Caco-2 (cell line): ENCODE measurements at regions not wholly inside any gene's neighbourhood (a gene's known extent, or its start where the extent isn't known, plus 50 kb on each side); places are given as distances from the start of the nearest gene placed in this dataset.
"Not testable (repeated sequence)": the region's sequence is repeated elsewhere in the genome, so short reads cannot be mapped to it uniquely, and the experiment has no call there.

Experiments
- BruUV-seq: library from RNA; stranded (reverse); fragments of 400-500 nt; replicated peaks from 2 replicates; lab custom pipeline; 2021; lab: Mats Ljungman, UMichigan
- CTCF ChIA-PET: fragments of 300-600 bp; sonication (Branson Sonifier 250); formaldehyde crosslinking; loops from one replicate; lab custom pipeline; 2022; ENCODE audit warnings: antibody characterized with exemption; lab: Charles Lee
- POLR2A ChIA-PET: fragments of 300-600 bp; sonication (Branson Sonifier 250); formaldehyde crosslinking; loops from one replicate; lab custom pipeline; 2022; ENCODE audit warnings: antibody characterized with exemption; lab: Charles Lee
- DNase-seq, 2 experiments: peaks; one replicate each; pipeline versions ENCODE4 v3.0.0 to v3.0.0-alpha.2; 2020 to 2022
- H3K27me3 ChIP-seq: replicated peaks from 2 replicates; pipeline ENCODE4 v1.6.0; 2011; ENCODE audit warnings: low read length; ENCODE audit not compliant: control insufficient read depth, insufficient read depth
- H3K36me3 ChIP-seq: 2 replicates; pipeline ENCODE4 v1.5.1; 2011; ENCODE audit warnings: low read length; ENCODE audit not compliant: control insufficient read depth, insufficient read depth
- H3K4me1 ChIP-seq: fragments of 250-450 bp; sonication (Bioruptor Pico); 2 replicates; pipeline ENCODE4 v1.5.1; 2020; ENCODE audit warnings: mild to moderate bottlenecking
- H3K4me3 ChIP-seq: 2 replicates; pipeline ENCODE4 v1.5.1; 2011; ENCODE audit warnings: low read depth, mild to moderate bottlenecking, control low read depth, low read length
- H3K9me3 ChIP-seq: fragments of 250-450 bp; sonication (Bioruptor Pico); 2 replicates; pipeline ENCODE4 v1.5.1; 2020; ENCODE audit warnings: mild to moderate bottlenecking, moderate library complexity
- H3K27ac Mint-ChIP-seq: one replicate; pipeline ENCODE4 v1.8.0; 2022; ENCODE audit warnings: mixed read lengths; ENCODE audit not compliant: unreplicated experiment
- H3K27me3 Mint-ChIP-seq: one replicate; pipeline ENCODE4 v1.8.0; 2022; ENCODE audit warnings: mixed read lengths; ENCODE audit not compliant: insufficient read depth, unreplicated experiment
- H3K36me3 Mint-ChIP-seq: one replicate; pipeline ENCODE4 v1.8.0; 2022; ENCODE audit warnings: mild to moderate bottlenecking, mixed read lengths; ENCODE audit not compliant: insufficient read depth, unreplicated experiment
- H3K4me1 Mint-ChIP-seq: one replicate; pipeline ENCODE4 v1.8.0; 2022; ENCODE audit warnings: low read depth, mixed read lengths; ENCODE audit not compliant: unreplicated experiment
- H3K4me3 Mint-ChIP-seq: one replicate; pipeline ENCODE4 v1.8.0; 2022; ENCODE audit warnings: mild to moderate bottlenecking, moderate library complexity, mixed read lengths; ENCODE audit not compliant: unreplicated experiment
- H3K9me3 Mint-ChIP-seq: one replicate; pipeline ENCODE4 v1.8.0; 2022; ENCODE audit warnings: mixed read lengths; ENCODE audit not compliant: unreplicated experiment
- intact Hi-C: fragments of 100-400 bp; cut with micrococcal nuclease; formaldehyde crosslinking; loops from one replicate; pipeline ENCODE4 v1.10.0; 2022; ENCODE audit not compliant: unreplicated experiment
- TF ChIP-seq, protein P1 (sequence below), 2 experiments: fragments of 200-600 bp in 1 of 2; IDR thresholded peaks; 1 replicate in 1 of 2; 2 replicates in 1 of 2; pipeline versions ENCODE4 v1.5.1 to v1.8.0; 2011 to 2022; ENCODE audit warnings: antibody characterized with exemption in 1 of 2, control low read depth in 1 of 2, inconsistent platforms in 1 of 2, low read depth in 1 of 2, low read length in 1 of 2, mild to moderate bottlenecking in 1 of 2, moderate library complexity in 1 of 2; ENCODE audit not compliant: insufficient read depth in 1 of 2, severe bottlenecking in 1 of 2, unreplicated experiment in 1 of 2

DNA sequence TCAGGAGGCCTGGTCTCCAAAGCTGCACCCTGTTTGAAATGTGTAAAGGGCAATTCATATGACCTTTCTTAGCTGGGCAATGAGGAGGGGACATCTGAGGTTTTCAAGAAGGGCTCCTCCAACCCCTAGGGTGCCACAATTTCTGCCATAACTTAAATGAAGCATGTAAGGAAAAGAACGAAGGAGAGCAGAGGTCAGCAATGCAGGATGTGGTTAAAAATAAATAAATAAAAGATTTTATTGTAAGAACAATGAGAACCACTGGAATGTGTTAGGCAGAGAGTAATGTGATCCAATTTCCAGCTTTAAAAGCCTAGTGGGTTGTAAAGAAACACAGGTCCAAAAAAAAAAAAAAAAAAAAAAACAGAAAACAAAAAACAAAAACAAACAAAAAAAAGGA, 673.1 kb downstream of the TNS3 start:
- no peak for DNase-seq
- CTCF ChIA-PET: no interaction called here
- POLR2A ChIA-PET: no interaction called here
- Histone ChIP-seq H3K27me3 (no peaks in the 10 kb centered on the region), H3K36me3 (no peaks in the 10 kb centered on the region), H3K9me3 (no peaks in the 10 kb centered on the region), H3K4me3 (no peak overlapping the region), H3K4me1 (no peaks in the 10 kb centered on the region)
- BruUV-seq: no TSS peak
- Mint-ChIP-seq H3K27ac (no peak overlapping the region), H3K27me3 (no peaks in the 10 kb centered on the region), H3K4me1 (no peaks in the 10 kb centered on the region), H3K4me3 (no peak overlapping the region), H3K36me3 (no peaks in the 10 kb centered on the region), H3K9me3 (no peaks in the 10 kb centered on the region)
- intact Hi-C loops: no loop called here
- TF ChIP-seq, protein P1, sequence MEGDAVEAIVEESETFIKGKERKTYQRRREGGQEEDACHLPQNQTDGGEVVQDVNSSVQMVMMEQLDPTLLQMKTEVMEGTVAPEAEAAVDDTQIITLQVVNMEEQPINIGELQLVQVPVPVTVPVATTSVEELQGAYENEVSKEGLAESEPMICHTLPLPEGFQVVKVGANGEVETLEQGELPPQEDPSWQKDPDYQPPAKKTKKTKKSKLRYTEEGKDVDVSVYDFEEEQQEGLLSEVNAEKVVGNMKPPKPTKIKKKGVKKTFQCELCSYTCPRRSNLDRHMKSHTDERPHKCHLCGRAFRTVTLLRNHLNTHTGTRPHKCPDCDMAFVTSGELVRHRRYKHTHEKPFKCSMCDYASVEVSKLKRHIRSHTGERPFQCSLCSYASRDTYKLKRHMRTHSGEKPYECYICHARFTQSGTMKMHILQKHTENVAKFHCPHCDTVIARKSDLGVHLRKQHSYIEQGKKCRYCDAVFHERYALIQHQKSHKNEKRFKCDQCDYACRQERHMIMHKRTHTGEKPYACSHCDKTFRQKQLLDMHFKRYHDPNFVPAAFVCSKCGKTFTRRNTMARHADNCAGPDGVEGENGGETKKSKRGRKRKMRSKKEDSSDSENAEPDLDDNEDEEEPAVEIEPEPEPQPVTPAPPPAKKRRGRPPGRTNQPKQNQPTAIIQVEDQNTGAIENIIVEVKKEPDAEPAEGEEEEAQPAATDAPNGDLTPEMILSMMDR (IDR thresholded peaks at IDR 0.05; ENCODE audit: insufficient read depth in 1 of 2, low read depth in 1 of 2, low read length in 1 of 2, severe bottlenecking in 1 of 2, unreplicated experiment in 1 of 2): no peak

DNA sequence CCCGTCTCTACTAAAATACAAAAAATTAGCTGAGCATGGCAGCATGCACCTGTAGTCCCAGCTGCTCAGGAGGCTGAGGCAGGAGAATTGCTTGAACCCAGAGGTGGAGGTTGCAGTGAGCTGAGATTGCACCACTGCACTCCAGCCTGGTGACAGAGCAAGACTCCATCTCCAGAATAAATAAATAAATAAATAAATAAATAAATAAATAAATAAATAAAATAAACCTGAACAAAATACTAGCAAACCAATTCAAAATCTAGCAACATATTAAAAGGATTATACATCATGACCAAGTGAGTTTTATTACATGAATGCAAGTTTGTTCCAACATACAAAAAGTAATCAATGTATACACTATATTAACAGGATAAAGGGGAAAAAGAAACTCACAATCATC, 677.4 kb downstream of the TNS3 start:
- H3K4me1 ChIP-seq, H3K9me3 Mint-ChIP-seq, BruUV-seq, H3K4me3 ChIP-seq, H3K27ac Mint-ChIP-seq, H3K9me3 ChIP-seq, H3K27me3 Mint-ChIP-seq, CTCF ChIA-PET, H3K4me1 Mint-ChIP-seq, intact Hi-C loops, DNase-seq, POLR2A ChIA-PET, H3K4me3 Mint-ChIP-seq, H3K36me3 ChIP-seq, H3K27me3 ChIP-seq, H3K36me3 Mint-ChIP-seq: not testable (repeated sequence)

DNA sequence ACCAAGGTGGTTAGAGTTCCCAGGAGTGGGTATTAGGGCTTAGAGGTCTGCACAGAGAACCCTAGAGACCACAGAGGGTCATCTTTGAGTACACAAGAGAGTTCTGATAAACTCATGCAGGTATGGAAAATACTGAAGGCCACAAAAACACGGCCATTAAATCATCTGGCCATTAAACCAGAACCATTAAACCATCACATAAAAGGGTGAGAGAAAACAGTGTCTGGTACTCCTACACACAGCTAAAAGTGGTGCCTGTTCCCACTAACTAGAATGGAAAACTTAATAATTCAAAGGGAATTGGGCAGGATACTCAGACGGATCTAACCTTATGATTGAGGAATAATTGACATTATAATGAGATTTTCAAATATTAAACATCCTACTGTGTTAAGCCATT, 679.4 kb downstream of the TNS3 start:
- POLR2A ChIA-PET: no interaction called here
- no peaks in the 10 kb centered on the region for H3K4me1 ChIP-seq
- no peaks in the 10 kb centered on the region for H3K9me3 ChIP-seq
- CTCF ChIA-PET: no interaction called here
- no peak overlapping the region for H3K27ac Mint-ChIP-seq
- DNase-seq: no peak
- TF ChIP-seq, protein P1 (IDR thresholded peaks at IDR 0.05; ENCODE audit: insufficient read depth in 1 of 2, low read depth in 1 of 2, low read length in 1 of 2, severe bottlenecking in 1 of 2, unreplicated experiment in 1 of 2): no peak
- H3K36me3 ChIP-seq: no peaks in the 10 kb centered on the region
- no peaks in the 10 kb centered on the region for H3K36me3 Mint-ChIP-seq
- H3K27me3 Mint-ChIP-seq: peaks cover 4% of the 10 kb centered on the region
- no peak overlapping the region for H3K4me3 Mint-ChIP-seq
- no TSS peak for BruUV-seq
- H3K27me3 ChIP-seq: no peaks in the 10 kb centered on the region
- H3K9me3 Mint-ChIP-seq: no peaks in the 10 kb centered on the region
- H3K4me1 Mint-ChIP-seq: no peaks in the 10 kb centered on the region
- H3K4me3 ChIP-seq: no peak overlapping the region
- intact Hi-C loops: no loop called here
